GM12878 (cell line): ENCODE measurements at regions not wholly inside any gene's neighbourhood (a gene's known extent, or its start where the extent isn't known, plus 50 kb on each side); places are given as distances from the start of the nearest gene placed in this dataset.

Experiments
- ATAC-seq: fragments of 200-7000 bp; cut with Tn5 transposase; 3 replicates; pipeline ENCODE4 v1.9.1; 2020; ENCODE audit warnings: mild to moderate bottlenecking, moderate library complexity
- BruUV-seq: library from RNA; stranded (reverse); fragments of 400-500 nt; replicated peaks from 2 replicates; lab custom pipeline; 2021; lab: Mats Ljungman, UMichigan
- CTCF ChIA-PET: fragments of 300-600 bp; sonication (Branson Sonifier 250); formaldehyde crosslinking; extraction: SDS; loops from one replicate; lab custom pipeline; 2021; ENCODE audit warnings: inconsistent platforms; lab: Yijun Ruan, JAX
- POLR2A ChIA-PET: fragments of 350-600 bp; formaldehyde crosslinking; extraction: SDS; loops from one replicate; lab custom pipeline; 2021; ENCODE audit warnings: inconsistent platforms; lab: Charles Lee
- RAD21 ChIA-PET: fragments of 300-600 bp; sonication (Branson Sonifier 250); formaldehyde crosslinking; loops from one replicate; lab custom pipeline; 2023; ENCODE audit warnings: antibody characterized with exemption; ENCODE audit not compliant: unreplicated experiment; lab: Charles Lee
- SMC1A ChIA-PET: fragments of 300-600 bp; sonication (Branson Sonifier 250); formaldehyde crosslinking; loops from one replicate; lab custom pipeline; 2023; ENCODE audit not compliant: unreplicated experiment, uncharacterized antibody; lab: Charles Lee
- DNase-seq: peaks from one replicate; pipeline ENCODE4 v3.0.0-alpha.2; 2011; ENCODE audit warnings: low read depth, low spot score
- FAIRE-seq: peaks from 3 replicates; lab custom pipeline; 2011; peaks lifted over from hg19 to GRCh38; lab: Jason Lieb, UNC
- H2AFZ ChIP-seq: 2 replicates; pipeline ENCODE4 v1.6.0; 2011; ENCODE audit warnings: low read depth, low read length, control low read depth; ENCODE audit not compliant: control insufficient read depth
- H3K27ac ChIP-seq: 2 replicates; pipeline ENCODE4 v1.5.1; 2011; ENCODE audit warnings: control low read depth; ENCODE audit not compliant: control insufficient read depth, insufficient read depth
- H3K27me3 ChIP-seq, 2 experiments: replicated peaks in 1 of 2; 2 replicates each; pipeline versions ENCODE4 v1.6.0 to v1.6.1; 2011; ENCODE audit warnings: low read length in 1 of 2; ENCODE audit not compliant: control insufficient read depth in 2 of 2, insufficient read depth in 2 of 2
- H3K36me3 ChIP-seq, 2 experiments: 2 replicates each; pipeline ENCODE4 v1.5.1; 2011; ENCODE audit warnings: low read length in 1 of 2; ENCODE audit not compliant: control insufficient read depth in 2 of 2, insufficient read depth in 2 of 2
- H3K4me1 ChIP-seq: 2 replicates; pipeline ENCODE4 v1.6.1; 2011; ENCODE audit warnings: mild to moderate bottlenecking, low read length, moderate library complexity, mixed read lengths; ENCODE audit not compliant: control insufficient read depth, insufficient read depth
- H3K4me2 ChIP-seq: 2 replicates; pipeline ENCODE4 v1.6.0; 2011; ENCODE audit warnings: control low read depth; ENCODE audit not compliant: control insufficient read depth, insufficient read depth
- H3K4me3 ChIP-seq: fragments of 200-600 bp; sonication (generic); 2 replicates; pipeline ENCODE4 v1.5.1; 2016
- H3K79me2 ChIP-seq: 2 replicates; pipeline ENCODE4 v1.6.0; 2011; ENCODE audit warnings: low read length; ENCODE audit not compliant: control insufficient read depth, insufficient read depth
- H3K9ac ChIP-seq: 2 replicates; pipeline ENCODE4 v1.8.0; 2011; ENCODE audit warnings: low read length, control low read depth, mixed read lengths; ENCODE audit not compliant: control insufficient read depth, insufficient read depth
- H3K9me3 ChIP-seq: replicated peaks from 3 replicates; pipeline ENCODE4 v1.5.1; 2011; ENCODE audit warnings: mild to moderate bottlenecking, low read length; ENCODE audit not compliant: control insufficient read depth, insufficient read depth
- H4K20me1 ChIP-seq: 2 replicates; pipeline ENCODE4 v1.6.0; 2011; ENCODE audit not compliant: control insufficient read depth, insufficient read depth
- ASH2L ChIP-seq: fragments of 300-600, 200-600 bp; sonication (generic); IDR thresholded peaks from 2 replicates; pipeline ENCODE4 v1.6.1; 2017; ENCODE audit warnings: low read depth, mild to moderate bottlenecking, borderline replicate concordance
- SMARCA5 ChIP-seq: fragments of 450-650 bp; IDR thresholded peaks from 2 replicates; pipeline ENCODE4 v1.6.1; 2017; ENCODE audit warnings: mild to moderate bottlenecking
- STAT3 ChIP-seq: IDR thresholded peaks from 2 replicates; pipeline ENCODE4 v1.6.1; 2011; ENCODE audit warnings: low read depth, low read length, improper control_type of control experiment
- ZNF24 ChIP-seq: fragments of 450-650 bp; IDR thresholded peaks from 2 replicates; pipeline ENCODE4 v1.6.1; 2017; ENCODE audit warnings: antibody characterized with exemption, mild to moderate bottlenecking
- WGBS: methylation state at CpG from one replicate; pipeline ENCODE4 v1.1.6; 2016; ENCODE audit warnings: low lambda C conversion rate; ENCODE audit not compliant: insufficient replicate concordance, insufficient coverage; ENCODE audit errors: missing lambda C conversion rate; 5-methylcytosine and 5-hydroxymethylcytosine counted together
- in situ Hi-C: fragments of 300-500 bp; cut with MboI; formaldehyde crosslinking; loops from 9 replicates; pipeline ENCODE4 v1.14.3; 2018; ENCODE audit warnings: mixed read lengths
- intact Hi-C: fragments of 100-400 bp; cut with micrococcal nuclease; formaldehyde crosslinking; loops from one replicate; pipeline ENCODE4 v1.14.2; 2022; ENCODE audit not compliant: unreplicated experiment
- TF ChIP-seq, protein P1 (sequence below): fragments of 450-650 bp; IDR thresholded peaks from 2 replicates; pipeline ENCODE4 v1.6.1; 2017; ENCODE audit warnings: mild to moderate bottlenecking, moderate library complexity
- TF ChIP-seq, protein P2 (sequence below): IDR thresholded peaks from 2 replicates; pipeline ENCODE4 v1.6.1; 2012; ENCODE audit warnings: low read depth, low read length, improper control_type of control experiment

DNA sequence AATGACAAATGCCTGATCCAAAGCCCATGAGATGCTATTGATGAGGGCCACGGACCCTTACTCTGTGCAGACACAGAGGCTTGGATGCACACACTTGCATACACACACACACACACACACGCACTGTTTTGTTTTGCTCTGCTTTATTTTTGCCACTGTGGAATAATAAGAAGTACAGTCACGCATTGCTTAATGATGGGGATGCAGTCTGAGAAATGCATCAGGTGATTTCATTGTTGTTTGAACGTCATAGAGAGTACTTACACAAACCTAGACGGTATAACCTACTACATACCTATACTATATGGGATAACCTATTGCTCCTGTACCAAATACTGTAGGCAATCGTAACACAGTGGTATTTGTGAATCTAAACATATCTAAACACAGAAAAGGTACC is 104.4 kb downstream of the RHOU start (continued):
- TF ChIP-seq, protein P1, sequence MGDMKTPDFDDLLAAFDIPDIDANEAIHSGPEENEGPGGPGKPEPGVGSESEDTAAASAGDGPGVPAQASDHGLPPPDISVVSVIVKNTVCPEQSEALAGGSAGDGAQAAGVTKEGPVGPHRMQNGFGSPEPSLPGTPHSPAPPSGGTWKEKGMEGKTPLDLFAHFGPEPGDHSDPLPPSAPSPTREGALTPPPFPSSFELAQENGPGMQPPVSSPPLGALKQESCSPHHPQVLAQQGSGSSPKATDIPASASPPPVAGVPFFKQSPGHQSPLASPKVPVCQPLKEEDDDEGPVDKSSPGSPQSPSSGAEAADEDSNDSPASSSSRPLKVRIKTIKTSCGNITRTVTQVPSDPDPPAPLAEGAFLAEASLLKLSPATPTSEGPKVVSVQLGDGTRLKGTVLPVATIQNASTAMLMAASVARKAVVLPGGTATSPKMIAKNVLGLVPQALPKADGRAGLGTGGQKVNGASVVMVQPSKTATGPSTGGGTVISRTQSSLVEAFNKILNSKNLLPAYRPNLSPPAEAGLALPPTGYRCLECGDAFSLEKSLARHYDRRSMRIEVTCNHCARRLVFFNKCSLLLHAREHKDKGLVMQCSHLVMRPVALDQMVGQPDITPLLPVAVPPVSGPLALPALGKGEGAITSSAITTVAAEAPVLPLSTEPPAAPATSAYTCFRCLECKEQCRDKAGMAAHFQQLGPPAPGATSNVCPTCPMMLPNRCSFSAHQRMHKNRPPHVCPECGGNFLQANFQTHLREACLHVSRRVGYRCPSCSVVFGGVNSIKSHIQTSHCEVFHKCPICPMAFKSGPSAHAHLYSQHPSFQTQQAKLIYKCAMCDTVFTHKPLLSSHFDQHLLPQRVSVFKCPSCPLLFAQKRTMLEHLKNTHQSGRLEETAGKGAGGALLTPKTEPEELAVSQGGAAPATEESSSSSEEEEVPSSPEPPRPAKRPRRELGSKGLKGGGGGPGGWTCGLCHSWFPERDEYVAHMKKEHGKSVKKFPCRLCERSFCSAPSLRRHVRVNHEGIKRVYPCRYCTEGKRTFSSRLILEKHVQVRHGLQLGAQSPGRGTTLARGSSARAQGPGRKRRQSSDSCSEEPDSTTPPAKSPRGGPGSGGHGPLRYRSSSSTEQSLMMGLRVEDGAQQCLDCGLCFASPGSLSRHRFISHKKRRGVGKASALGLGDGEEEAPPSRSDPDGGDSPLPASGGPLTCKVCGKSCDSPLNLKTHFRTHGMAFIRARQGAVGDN, result no peak

DNA sequence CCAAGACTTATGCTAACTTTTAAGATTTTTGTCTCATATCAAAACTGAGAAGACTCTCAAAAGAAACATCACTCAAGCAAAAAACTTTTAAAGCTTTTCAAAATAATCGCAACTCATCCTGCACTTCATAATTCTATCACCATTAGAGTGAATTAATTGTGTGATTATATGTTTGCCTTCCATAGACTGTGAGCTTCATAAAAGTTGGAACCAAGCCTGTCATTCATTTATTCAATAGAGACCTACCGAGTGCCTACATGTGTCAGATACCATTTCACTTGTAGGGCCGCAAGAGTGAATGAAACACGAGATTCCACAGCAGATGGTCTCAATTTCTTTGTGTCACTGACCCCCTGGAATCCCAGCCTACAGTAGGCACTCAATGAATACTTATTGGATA is 106.4 kb downstream of the RHOU start:
- H3K9me3 ChIP-seq, result no peaks in the 10 kb centered on the region; the same call in 2 of the 3 replicates
- SMC1A ChIA-PET, result interaction anchor here (1.0 to 2.0 kb wide), 7 partner anchors 8 to 114 kb away, joined by 3 to 11 read pairs (median 4); no protein-coding TSS in a partner anchor
- no peaks in the 10 kb centered on the region for H3K36me3 ChIP-seq
- POLR2A ChIA-PET, result interaction anchor here (0.6 to 1.0 kb wide), 2 partner anchors 11 to 15 kb away, joined by 3 read pairs; no protein-coding TSS in a partner anchor
- CTCF ChIA-PET, result interaction anchor here (1.6 kb wide), 1 partner anchor 11 kb away, joined by 4 read pairs; no protein-coding TSS in a partner anchor
- TF ChIP-seq STAT3, result no peak
- TF ChIP-seq ASH2L, result no peak
- TF ChIP-seq SMARCA5, result 0 out of 2 replicates have a peak, but pooled peaks have one; percentile 16
- TF ChIP-seq, protein P2, sequence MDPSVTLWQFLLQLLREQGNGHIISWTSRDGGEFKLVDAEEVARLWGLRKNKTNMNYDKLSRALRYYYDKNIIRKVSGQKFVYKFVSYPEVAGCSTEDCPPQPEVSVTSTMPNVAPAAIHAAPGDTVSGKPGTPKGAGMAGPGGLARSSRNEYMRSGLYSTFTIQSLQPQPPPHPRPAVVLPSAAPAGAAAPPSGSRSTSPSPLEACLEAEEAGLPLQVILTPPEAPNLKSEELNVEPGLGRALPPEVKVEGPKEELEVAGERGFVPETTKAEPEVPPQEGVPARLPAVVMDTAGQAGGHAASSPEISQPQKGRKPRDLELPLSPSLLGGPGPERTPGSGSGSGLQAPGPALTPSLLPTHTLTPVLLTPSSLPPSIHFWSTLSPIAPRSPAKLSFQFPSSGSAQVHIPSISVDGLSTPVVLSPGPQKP, result no peak
- TF ChIP-seq ZNF24, result peak; percentile 75
- TF ChIP-seq, all 136 proteins: peak for 2
- DNase-seq, result no peak
- H3K27me3 ChIP-seq, result no peaks in the 10 kb centered on the region
- no peaks in the 10 kb centered on the region for H3K4me1 ChIP-seq
- peak; percentile 9; the same call in 1 of the 3 replicates for ATAC-seq
- no peaks in the 10 kb centered on the region for H3K79me2 ChIP-seq
- no peak overlapping the region for H3K27ac ChIP-seq
- H3K4me3 ChIP-seq, result no peak overlapping the region
- RAD21 ChIA-PET, result interaction anchor here (0.6 to 2.6 kb wide), 5 partner anchors 9 to 395 kb away, joined by 3 to 16 read pairs (median 3); no protein-coding TSS in a partner anchor
- no peak overlapping the region for H3K4me2 ChIP-seq
- no peaks in the 10 kb centered on the region for H4K20me1 ChIP-seq
- 3% methylated on average over 4 of the region's 4 CpGs for WGBS
- no peak overlapping the region for H2AFZ ChIP-seq
- no peak for FAIRE-seq
- no TSS peak for BruUV-seq
- in situ Hi-C loops (no loop called here), intact Hi-C loops (no loop called here)
- no peak overlapping the region for H3K9ac ChIP-seq
